A673 (cell line): ENCODE measurements at regions not wholly inside any gene's neighbourhood (a gene's known extent, or its start where the extent isn't known, plus 50 kb on each side); places are given as distances from the start of the nearest gene placed in this dataset.

Experiments used
- EZH2 ChIP-seq: fragments of 200-600 bp; sonication (generic); IDR thresholded peaks from 2 replicates; pipeline ENCODE4 v1.6.1; 2017; ENCODE audit warnings: borderline replicate concordance, low read depth, mild to moderate bottlenecking, mixed read lengths, antibody characterized with exemption, low read length; ENCODE audit not compliant: poor library complexity, severe bottlenecking
- TF ChIP-seq, protein P1 (sequence below): fragments of 300-800, 200-600 bp; sonication (generic); conservative IDR thresholded peaks from 2 replicates; pipeline ENCODE4 v1.5.1; 2017; ENCODE audit warnings: low read depth, mild to moderate bottlenecking, antibody characterized with exemption, low read length, moderate library complexity, mixed read lengths

DNA sequence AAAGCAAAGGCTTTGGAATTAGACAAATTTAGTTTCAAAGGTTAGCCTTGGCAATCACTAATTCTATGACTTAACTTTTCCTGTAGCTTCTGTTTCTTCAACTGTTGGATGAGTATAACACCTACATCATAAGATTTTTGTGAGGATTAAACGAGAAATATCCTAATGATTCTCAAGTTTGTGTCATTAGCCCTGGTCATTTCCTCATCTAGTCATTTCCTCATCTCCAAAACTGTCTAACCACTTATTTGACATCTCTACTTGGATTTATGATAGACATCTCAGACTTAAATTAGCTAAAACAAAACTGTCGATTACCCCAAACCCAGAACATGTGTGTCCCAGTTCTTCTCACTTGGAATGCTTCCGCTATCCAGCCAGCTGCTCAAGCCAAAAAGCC is 80.2 kb upstream of the CHODL start:
- no peak for TF ChIP-seq EZH2
- TF ChIP-seq, protein P1, sequence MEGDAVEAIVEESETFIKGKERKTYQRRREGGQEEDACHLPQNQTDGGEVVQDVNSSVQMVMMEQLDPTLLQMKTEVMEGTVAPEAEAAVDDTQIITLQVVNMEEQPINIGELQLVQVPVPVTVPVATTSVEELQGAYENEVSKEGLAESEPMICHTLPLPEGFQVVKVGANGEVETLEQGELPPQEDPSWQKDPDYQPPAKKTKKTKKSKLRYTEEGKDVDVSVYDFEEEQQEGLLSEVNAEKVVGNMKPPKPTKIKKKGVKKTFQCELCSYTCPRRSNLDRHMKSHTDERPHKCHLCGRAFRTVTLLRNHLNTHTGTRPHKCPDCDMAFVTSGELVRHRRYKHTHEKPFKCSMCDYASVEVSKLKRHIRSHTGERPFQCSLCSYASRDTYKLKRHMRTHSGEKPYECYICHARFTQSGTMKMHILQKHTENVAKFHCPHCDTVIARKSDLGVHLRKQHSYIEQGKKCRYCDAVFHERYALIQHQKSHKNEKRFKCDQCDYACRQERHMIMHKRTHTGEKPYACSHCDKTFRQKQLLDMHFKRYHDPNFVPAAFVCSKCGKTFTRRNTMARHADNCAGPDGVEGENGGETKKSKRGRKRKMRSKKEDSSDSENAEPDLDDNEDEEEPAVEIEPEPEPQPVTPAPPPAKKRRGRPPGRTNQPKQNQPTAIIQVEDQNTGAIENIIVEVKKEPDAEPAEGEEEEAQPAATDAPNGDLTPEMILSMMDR: no peak
